Stimulated activated CD4-positive, alpha-beta T cell treated with anti-CD3 and anti-CD28 coated beads, Interleukin-2, amount 100 ng/mL, for 24 hours (primary cell): ENCODE measurements at regions not wholly inside any gene's neighbourhood (a gene's known extent, or its start where the extent isn't known, plus 50 kb on each side); places are given as distances from the start of the nearest gene placed in this dataset.

Source experiments
- DNase-seq, 2 donors: peaks; one replicate each; pipeline ENCODE4 v3.0.0-alpha.2; 2020

- no peak for DNase-seq
These were observed 1159.5 kb downstream of the IGSF11 start for GRCh38 chr3:117874904-117875874.

GRCh38 chr3:117875887-117876286, 1158.8 kb downstream of the IGSF11 start:
- no peak for DNase-seq

DNA sequence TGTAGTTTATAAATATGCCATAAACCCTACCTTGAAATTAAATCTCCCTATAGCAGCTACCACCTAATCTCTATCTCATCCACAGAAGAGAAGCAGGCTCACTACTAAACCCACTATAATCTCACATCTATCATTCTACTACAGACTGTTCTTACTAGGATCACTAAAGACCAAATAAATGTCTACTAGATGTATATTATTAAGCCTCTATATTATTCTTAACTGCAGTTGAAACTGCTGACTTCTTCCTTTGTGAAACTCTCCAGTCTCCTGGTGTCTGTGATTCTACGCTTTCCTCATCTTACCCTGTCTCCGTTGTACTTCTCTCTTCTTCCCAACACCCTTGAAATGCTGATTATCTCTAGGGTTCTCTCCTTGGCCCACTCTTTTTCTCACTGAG, 1154.0 kb downstream of the IGSF11 start:
- no peak for DNase-seq

- DNase-seq = no peak
These were observed 1153.4 kb downstream of the IGSF11 start for GRCh38 chr3:117881210-117881609.

- no peak for DNase-seq
These were observed 1149.6 kb downstream of the IGSF11 start for GRCh38 chr3:117885011-117885441.

GRCh38 chr3:117886147-117886546, 1148.5 kb downstream of the IGSF11 start:
- no peak for DNase-seq

DNA sequence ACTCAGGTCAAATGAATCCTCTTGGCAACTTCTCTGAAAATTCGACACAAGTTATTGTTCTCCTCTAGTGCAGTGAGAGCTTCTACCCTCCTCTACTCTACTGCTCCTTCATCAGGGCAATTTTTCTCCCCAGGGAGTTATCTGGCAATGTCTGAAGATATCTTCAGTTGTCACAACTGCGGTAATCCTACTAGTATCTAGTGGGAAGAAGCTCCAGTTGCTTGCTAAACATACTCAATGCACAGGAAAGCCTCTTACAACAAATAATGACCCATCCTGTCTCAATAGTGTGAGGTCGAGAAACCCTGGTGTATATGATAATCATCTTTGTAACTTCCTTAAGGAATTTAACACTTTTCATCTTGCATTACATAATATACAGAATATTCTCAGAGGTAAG, 1147.6 kb downstream of the IGSF11 start:
- no peak for DNase-seq

DNA sequence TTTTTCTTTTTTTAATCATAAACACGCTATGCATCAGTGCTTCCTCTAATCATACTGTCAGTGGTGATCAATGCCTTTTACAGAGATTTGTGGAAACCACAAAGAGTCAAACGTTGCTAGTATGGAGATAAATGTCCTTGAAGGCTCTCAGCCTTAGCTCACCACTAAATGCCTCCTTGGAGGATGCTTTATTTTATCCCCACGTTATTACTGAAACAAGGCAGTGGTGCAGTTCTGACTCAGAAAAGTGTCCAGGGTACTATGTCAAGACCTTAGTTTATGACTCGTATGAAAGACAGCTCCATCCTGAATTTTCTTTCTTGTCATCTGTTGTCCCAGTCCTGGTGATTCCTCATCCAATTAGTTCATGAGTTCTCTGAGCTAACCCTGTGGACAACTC, 1146.7 kb downstream of the IGSF11 start:
- DNase-seq = no peak

DNA sequence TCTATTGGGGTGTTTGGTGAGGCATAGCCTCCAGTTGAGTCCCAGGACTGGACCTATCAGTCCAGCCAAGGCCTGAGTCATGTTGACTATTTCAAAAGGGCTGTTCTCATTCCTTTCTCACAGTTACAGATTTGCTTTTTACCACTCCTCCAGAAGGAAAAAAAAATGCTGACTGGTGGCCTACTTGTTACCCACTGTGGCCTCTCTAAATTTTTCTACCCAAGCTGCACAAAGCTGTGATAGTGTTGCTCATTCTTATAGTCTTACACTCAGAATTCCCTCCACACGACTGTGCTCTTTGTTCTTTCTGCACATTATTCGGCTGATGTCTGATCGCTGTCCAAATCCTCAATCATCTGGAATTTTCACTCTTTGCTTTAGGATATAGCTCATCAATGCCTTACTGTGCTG, 1142.2 kb downstream of the IGSF11 start:
- no peak for DNase-seq

GRCh38 chr3:117893001-117893400, 1141.6 kb downstream of the IGSF11 start:
- DNase-seq = no peak

GRCh38 chr3:117893638-117894037, 1141.0 kb downstream of the IGSF11 start:
- no peak for DNase-seq

- no peak for DNase-seq
These were observed 1135.7 kb downstream of the IGSF11 start for GRCh38 chr3:117898722-117899522.

DNA sequence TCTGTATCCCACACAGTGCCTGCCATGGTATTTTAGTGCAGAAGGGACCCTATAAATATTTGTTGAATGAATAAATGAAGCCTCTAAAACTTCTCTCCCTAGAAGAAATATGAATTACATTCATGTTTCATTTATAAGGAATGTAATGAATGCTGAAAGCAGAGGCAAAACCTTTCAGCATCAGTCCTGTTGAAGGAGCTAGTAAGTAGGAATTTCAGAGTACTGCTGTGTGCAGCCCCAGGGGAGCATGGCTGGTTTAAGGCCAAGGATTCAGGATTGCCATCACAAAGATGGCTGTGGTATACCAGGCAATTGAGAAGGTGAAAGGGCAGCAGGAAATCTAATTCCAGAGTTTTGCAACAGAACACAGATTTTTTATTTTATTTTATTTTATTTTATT, 1131.4 kb downstream of the IGSF11 start:
- no peak for DNase-seq

DNA sequence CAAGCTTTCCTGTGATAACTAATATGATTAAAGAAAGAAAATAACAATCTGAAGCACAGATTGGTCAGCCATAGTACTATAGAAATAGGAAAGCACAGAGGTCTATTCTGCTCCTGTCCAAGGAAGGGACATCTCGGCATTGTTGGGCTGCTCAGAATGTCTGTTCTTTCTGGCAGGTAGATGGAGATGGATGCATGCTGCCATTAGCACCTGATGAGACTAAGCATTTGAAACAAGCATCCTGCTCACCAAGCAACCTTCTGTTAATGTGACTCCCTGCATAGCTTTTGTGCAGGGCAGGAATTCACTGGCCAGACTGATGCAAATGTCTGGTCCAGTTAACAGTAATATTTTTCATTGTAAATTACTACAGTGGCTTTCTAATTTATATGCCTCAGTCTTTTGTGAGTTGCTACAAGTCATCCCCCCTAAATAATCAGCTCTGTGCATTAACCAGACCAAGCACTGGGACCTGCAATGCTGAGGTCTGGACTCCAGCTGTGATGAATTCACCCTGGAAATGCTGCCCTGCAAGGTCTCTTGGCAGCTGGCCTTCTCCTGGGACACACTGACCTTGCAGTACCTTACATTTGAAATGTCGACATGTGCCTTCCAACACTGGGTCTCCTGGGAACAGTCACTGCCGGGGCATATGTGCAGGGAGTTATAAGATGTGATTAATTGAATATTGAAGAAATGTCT, 1123.7 kb downstream of the IGSF11 start:
- DNase-seq = no peak

DNA sequence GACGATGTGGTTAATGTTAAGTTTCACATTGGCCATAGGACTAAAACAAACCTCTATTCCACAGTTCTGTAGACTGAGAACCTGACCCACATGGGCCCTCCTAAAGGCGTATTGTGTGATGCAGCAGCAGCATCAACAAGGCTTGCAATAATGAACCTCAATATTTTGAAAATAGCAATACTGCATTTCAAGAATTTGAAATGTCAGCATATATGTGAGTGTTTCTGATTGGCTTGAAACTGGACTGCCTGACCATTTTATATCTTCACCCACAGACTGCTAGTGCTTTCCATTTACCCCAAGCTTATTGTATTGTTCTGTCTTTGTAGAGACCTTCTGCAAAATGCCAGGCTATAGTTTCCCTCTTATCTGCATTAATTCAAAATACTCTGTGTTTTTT, 1122.3 kb downstream of the IGSF11 start:
- no peak for DNase-seq

DNA sequence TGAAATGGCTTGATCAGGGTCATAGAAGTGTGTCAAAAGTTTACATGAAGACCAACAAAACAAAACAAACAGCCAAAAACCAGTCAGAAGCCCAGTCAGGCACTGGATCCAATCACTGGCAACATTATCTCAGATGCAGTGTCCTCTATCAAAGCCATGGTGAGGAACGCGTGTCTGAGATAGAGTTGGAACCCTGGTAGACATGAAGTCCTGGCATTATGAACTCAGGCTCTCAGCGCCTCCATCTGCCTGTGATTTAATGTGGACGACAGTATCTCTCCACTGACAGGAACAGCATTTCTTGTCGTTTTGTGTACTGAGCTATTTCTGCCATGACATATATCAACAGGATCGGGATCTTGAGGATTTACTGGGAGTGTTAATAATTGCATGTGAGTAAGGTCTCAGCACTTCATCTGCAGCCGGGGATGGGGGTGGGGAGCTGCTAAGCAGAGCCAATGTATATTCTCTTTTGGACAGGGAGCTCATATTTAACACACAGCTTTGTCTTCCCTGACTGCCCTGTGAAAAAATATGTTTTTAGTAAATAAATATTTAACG, 1120.0 kb downstream of the IGSF11 start:
- no peak for DNase-seq

GRCh38 chr3:117916839-117917238, 1117.8 kb downstream of the IGSF11 start:
- DNase-seq = no peak

- no peak for DNase-seq
These were observed 1115.0 kb downstream of the IGSF11 start for GRCh38 chr3:117919621-117920020.

- DNase-seq = no peak
These were observed 1114.3 kb downstream of the IGSF11 start for GRCh38 chr3:117920253-117920898.

- DNase-seq = no peak
These were observed 1113.2 kb downstream of the IGSF11 start for GRCh38 chr3:117921411-117921810.

DNA sequence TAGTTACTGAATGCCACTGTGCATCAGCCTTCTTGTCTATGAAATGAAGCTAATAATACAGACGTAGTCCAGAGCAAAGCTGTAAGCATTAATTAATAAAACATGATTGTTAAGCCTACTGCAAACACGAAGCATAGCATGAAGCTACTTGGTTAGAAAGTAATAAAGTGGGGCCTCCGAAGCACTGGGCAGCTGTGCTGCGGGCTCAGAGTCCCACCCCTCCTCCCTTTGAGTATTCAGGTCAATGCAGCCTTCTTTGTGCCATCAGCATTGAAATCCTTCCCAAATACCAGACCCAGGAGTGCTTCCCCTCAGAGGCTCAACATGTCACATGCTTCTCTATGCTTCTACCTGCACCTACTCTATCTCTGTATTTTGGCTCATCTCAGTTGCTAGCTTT, 1112.6 kb downstream of the IGSF11 start:
- DNase-seq = no peak

- DNase-seq = no peak
These were observed 1107.8 kb downstream of the IGSF11 start for GRCh38 chr3:117926819-117927218.
